Heart right ventricle (tissue), 16 donors: ENCODE measurements at regions not wholly inside any gene's neighbourhood (a gene's known extent, or its start where the extent isn't known, plus 50 kb on each side); places are given as distances from the start of the nearest gene placed in this dataset.

ENCODE experiments used
- ATAC-seq, 8 donors: fragments of 200-7000 bp; cut with Tn5 transposase; one replicate each; pipeline ENCODE4 v1.9.1; 2020; ENCODE audit warnings: mild to moderate bottlenecking in 8 of 8, moderate library complexity in 8 of 8, moderate number of reproducible peaks in 1 of 8
- DNase-seq, 2 donors: peaks; one replicate each; pipeline ENCODE4 v3.0.0-alpha.2; 2020
- H3K27ac ChIP-seq, 10 donors: fragments of 200-600 bp; sonication (generic) in 2 of 10; one replicate each; pipeline versions ENCODE4 v1.5.0 to v1.8.0; 2020 to 2022; ENCODE audit warnings: mild to moderate bottlenecking in 3 of 10
- H3K27me3 ChIP-seq, 7 donors: fragments of 200-600 bp; one replicate each; pipeline ENCODE4 v1.8.0; 2021 to 2022; ENCODE audit warnings: mild to moderate bottlenecking in 2 of 7
- H3K36me3 ChIP-seq, 9 donors: fragments of 200-600 bp; sonication (generic) in 1 of 9; one replicate each; pipeline versions ENCODE4 v1.5.0 to v1.8.0; 2020 to 2022; ENCODE audit warnings: mild to moderate bottlenecking in 2 of 9
- H3K4me1 ChIP-seq, 9 donors: fragments of 200-600 bp; sonication (generic) in 1 of 9; one replicate each; pipeline versions ENCODE4 v1.5.0 to v1.8.0; 2020 to 2022; ENCODE audit warnings: mild to moderate bottlenecking in 4 of 9
- H3K4me3 ChIP-seq, 10 donors: fragments of 200-600 bp; sonication (generic) in 2 of 10; one replicate each; pipeline versions ENCODE4 v1.5.0 to v1.8.0; 2020 to 2022; ENCODE audit warnings: mild to moderate bottlenecking in 7 of 10, moderate library complexity in 2 of 10
- H3K9me3 ChIP-seq, 11 donors: fragments of 200-600 bp in 10 of 11; sonication (generic) in 2 of 11; one replicate each; pipeline versions ENCODE4 v1.5.0 to v1.8.0; 2013 to 2022; ENCODE audit warnings: mild to moderate bottlenecking in 2 of 11, control low read depth in 1 of 11, moderate library complexity in 1 of 11
- CTCF ChIP-seq, 9 donors: fragments of 200-600 bp; sonication (generic) in 2 of 9; IDR thresholded peaks; one replicate each; pipeline versions ENCODE4 v1.5.0 to v1.8.0; 2021 to 2022; ENCODE audit warnings: antibody characterized with exemption in 9 of 9, mild to moderate bottlenecking in 5 of 9, moderate library complexity in 1 of 9
- WGBS, 2 donors: extraction: QIAGEN DNeasy Blood & Tissue Kit; methylation state at CpG; one replicate each; pipeline ENCODE4 v1.1.7; 2013; ENCODE audit warnings: inconsistent platforms in 1 of 2; 5-methylcytosine and 5-hydroxymethylcytosine counted together
- intact Hi-C, 10 donors: fragments of 100-400 bp; cut with DNase I; formaldehyde crosslinking; loops; one replicate each; pipeline versions ENCODE4 v1.11.1 to v1.14.2; 2022
- donor health status: Arrhythmogenic right ventricular cardiomyopathy.
- donor health status: ischemic (EF 13 %, LVEDD 7.1; RV severe dilation, severe dysfunction).
- donor health status: healthy with polysubstance abuse.
- donor health status: DM: no; HTN: yes; CAD: no.
- donor health status: DM: no; HTN: no; CAD: no.
- donor health status: ischemic (EF 25% LVEDD 6.9; RV normal size, moderate dysfunction).
- donor health status: ischemic (EF 25% LVEDD 5.7; RV mildly dilated, moderate dysfunction).
- donor health status: healthy.
- donor health status: DM: yes; HTN: yes; CAD: no.
- donor health status: Ischemic cardiomyopathy.
- donor health status: ischemic (EF 35%, LVEDD 5.7; RV mildly dilated, moderate dysfunction).
- donor health status: nonischemic (EF 11% LVEDD 7.7; RV severe dilation, severe dysfunction).
- donor health status: DM: yes; HTN: yes; CAD: no.
- donor health status: PGD.
- donor health status: ischemic (EF 29% LVEDD 5.4; RV normal size, mild dysfunction).
- donor health status: nonischemic (EF 23%, LVEDD 6.1; RV moderate dilation, normal function).

GRCh38 chr2:164178835-164179465, 442.3 kb downstream of the GRB14 start:
- Histone ChIP-seq H3K4me3 (no peak overlapping the region), H3K36me3 (no peaks in the 10 kb centered on the region), H3K27me3 (no peaks in the 10 kb centered on the region), H3K9me3 (peaks cover 0 to 35% (median 8%) of the 10 kb centered on the region in 11 donors), H3K4me1 (no peaks in the 10 kb centered on the region), H3K27ac (no peak overlapping the region)
- intact Hi-C loops: no loop called here
- 63 to 78% methylated on average over 3 of the region's 3 CpGs for WGBS, 2 donors
- ATAC-seq: no peak
- no peak for DNase-seq
- no peak for TF ChIP-seq CTCF (IDR thresholded peaks at IDR 0.05)

- no peak for TF ChIP-seq CTCF (IDR thresholded peaks at IDR 0.05)
- H3K27ac ChIP-seq: no peak overlapping the region
- whole genome bisulfite sequencing, 2 donors: 95 to 97% methylated on average over 8 of the region's 8 CpGs
- DNase-seq (no peak), ATAC-seq (no peak)
- no peaks in the 10 kb centered on the region for H3K4me1 ChIP-seq
- H3K9me3 ChIP-seq: peaks cover 0 to 18% (median 2%) of the 10 kb centered on the region in 11 donors
- no peaks in the 10 kb centered on the region for H3K27me3 ChIP-seq
- no peak overlapping the region for H3K4me3 ChIP-seq
- intact Hi-C loops: no loop called here
- H3K36me3 ChIP-seq: no peaks in the 10 kb centered on the region
Measured at GRCh38 chr2:164164602-164165001, 428.8 kb upstream of the FIGN start.

- Histone ChIP-seq H3K27ac (no peak overlapping the region), H3K4me3 (no peak overlapping the region), H3K36me3 (no peaks in the 10 kb centered on the region), H3K4me1 (no peaks in the 10 kb centered on the region), H3K27me3 (no peaks in the 10 kb centered on the region), H3K9me3 (peaks cover 0 to 14% (median 5%) of the 10 kb centered on the region in 11 donors)
- TF ChIP-seq CTCF (IDR thresholded peaks at IDR 0.05): no peak
- no peak for DNase-seq
- ATAC-seq: no peak
- intact Hi-C loops: no loop called here
Measured at GRCh38 chr2:164155558-164155957, 419.8 kb upstream of the FIGN start.

- intact Hi-C loops: no loop called here
- Histone ChIP-seq H3K4me3 (peak overlapping the region in 1 of 10 donors; percentile 9), H3K4me1 (no peaks in the 10 kb centered on the region), H3K27ac (peak overlapping the region in 1 of 10 donors; percentile 17), H3K27me3 (no peaks in the 10 kb centered on the region), H3K36me3 (no peaks in the 10 kb centered on the region), H3K9me3 (no peaks in the 10 kb centered on the region)
- WGBS, 2 donors: 50 to 66% methylated on average over 5 of the region's 5 CpGs
- TF ChIP-seq CTCF (IDR thresholded peaks at IDR 0.05): no peak
- ATAC-seq (peak in 1 of 8 donors; percentile 60), DNase-seq (peak in 1 of 2 donors; percentile 16)
Measured at GRCh38 chr2:164151522-164151921, 415.7 kb upstream of the FIGN start.
